Dermis blood vessel endothelial cell (primary cell): ENCODE measurements at regions not wholly inside any gene's neighbourhood (a gene's known extent, or its start where the extent isn't known, plus 50 kb on each side); places are given as distances from the start of the nearest gene placed in this dataset.

Experiments
- DNase-seq: peaks from one replicate; pipeline ENCODE4 v3.0.0; 2010

DNA sequence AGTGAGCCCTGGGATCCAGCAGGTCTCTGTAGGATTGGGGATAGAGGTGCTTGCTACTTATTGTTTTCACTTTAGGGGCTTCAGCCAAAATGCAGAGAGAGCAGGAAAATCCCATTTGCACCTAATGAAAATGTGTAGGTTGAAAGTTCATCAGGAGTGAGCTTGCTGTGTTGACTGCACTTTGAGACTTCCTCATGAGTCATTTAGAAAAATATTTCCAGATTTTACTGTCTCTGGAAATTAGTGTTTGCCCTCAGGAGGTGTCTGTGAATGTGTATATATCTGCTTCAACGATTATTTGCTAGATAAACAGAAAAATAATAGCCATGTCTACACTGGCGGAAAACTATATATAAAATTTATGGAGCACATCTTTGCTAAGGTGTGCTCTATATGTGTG is 159.3 kb downstream of the CAND1 start:
- no peak for DNase-seq

DNA sequence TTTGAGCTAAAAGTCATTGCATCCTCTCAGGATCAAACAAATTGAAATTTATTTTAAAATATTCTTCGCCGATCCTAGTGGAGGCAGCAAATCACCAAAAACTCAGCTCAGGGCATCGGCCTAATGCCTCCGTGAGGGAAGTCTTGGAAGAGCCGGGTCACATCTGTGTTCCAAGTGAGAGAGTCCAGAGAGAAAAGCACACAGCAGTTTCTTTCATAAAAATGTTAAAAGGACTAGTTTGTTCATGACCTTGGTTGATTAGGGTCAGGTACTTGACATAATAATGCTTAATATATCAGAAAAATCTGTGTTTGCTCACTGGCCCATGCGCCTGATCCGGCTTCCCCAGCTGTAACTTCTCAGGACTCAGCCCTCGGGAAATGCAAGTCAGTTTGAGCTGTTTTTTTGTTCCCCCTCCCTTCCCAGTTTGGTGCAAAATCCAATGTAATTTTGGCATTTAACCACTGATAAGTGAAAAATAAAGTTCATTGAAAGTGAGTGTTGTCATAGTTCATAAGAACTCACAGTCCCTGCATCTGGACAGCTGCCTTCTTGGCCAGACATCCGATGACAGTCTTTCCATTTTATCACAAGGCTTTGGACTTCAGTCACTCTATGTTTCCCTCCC is 161.7 kb downstream of the CAND1 start:
- no peak for DNase-seq

DNA sequence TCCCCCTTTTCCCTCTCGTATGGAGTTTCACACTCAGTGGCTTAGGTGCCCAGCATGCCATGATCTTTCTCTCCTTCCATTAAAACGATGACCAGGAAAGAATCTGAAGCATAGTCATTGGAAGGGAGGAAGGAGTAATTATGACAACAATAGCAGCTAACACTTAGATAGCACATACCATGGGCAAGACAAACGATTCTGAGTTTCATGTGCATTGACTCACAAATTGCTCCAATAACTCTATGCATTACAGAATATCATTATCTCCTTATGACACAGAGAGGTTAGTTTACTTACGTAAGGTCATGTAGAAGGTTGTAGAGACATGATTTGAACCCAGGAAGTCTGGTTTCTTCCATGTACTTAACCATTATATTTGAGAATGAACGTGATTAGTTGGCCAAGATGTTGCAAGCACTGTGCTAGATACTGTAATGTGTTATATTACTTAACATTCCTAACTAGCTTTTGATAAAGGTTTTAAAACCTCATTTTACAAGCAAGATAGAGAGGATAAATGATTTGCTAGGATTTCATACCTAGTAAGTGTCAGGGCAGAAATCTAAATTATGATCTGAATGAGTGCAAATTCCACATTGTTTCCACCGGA is 162.4 kb downstream of the CAND1 start:
- DNase-seq, result no peak

DNA sequence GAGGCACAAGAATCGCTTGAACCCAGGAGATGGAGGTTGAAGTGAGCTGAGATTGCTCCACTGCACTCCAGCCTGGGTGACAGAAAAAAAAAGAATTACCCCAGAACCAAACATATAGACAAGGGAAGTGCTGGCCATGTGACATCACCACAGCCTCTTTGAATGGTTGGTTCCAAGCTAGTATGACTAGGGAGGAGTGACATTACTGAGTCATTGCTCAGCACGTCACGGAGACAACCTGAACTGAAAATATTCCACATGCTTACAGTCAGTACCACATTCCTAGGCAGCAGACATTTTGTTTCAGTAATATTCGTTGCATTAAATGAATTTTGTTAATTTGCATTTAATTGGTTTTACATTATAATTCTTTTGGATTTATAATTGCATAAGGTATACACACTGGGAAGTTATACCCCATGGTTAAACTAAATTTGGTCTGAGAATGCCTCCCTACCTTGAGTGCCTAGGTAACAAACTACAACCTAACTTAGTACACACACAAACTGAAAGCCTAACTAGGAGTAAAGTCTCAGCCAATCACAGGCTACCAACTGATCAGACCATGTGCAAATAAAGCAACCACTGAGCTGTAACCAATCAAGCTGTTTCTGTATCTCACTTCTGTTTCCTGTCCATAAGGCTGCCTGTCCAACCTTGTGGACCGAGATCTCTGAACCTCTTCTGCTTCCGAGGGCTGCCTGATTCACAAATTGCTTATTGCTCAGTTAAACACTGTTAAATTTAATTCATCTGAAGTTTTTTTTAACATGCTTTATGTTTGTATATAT is 164.4 kb downstream of the CAND1 start:
- DNase-seq, result no peak

DNA sequence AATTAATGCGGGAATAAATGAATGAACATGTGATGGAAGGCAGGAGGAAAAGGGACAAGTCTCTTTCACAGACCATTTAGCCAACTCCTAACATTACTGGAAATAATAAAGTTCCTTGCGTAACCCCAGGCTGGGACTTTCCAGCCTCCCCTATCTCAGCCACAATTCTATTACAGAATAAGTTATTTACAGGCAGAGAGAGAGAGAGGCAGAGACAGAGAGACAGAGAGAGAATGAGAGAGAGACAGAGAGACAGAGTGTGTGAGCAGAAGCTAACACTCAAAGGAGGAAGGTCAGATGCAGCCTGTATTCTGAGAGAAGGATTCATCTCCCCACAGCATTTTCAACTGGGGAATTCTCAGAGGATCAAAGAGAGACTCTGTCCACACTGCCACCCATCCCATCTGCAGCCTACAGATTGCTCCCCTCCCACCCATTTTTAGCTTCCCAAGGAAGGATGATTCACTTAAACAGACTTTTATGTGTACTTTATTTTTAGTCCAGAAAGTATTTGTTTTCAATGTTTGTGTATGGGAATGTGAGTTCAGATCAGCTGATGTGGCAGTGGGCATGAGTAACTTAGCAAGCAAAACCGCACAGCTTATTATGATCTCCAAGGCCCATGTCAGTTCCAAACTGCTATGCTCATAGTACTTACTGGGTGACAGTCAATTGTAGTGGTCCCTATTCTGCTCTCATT is 165.7 kb downstream of the CAND1 start:
- DNase-seq, result no peak

DNA sequence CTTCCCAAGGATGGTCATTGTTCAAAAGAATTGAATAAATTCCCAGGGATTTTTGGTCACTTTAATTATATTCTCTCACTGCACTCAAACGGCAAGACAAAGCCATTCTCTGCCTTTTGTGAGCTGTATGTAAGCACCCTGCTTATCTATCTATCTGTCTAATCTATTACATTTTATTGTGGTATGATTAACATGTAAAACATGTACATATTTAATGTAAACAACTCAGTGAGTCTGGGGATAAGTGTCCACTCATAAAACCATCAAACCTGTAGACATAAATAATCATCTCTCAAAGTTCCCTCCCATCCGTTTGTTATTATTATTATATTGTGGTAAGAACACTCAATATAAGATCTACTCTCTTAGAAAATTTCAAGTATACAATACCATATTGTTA is 167.1 kb downstream of the CAND1 start:
- DNase-seq, result no peak

DNA sequence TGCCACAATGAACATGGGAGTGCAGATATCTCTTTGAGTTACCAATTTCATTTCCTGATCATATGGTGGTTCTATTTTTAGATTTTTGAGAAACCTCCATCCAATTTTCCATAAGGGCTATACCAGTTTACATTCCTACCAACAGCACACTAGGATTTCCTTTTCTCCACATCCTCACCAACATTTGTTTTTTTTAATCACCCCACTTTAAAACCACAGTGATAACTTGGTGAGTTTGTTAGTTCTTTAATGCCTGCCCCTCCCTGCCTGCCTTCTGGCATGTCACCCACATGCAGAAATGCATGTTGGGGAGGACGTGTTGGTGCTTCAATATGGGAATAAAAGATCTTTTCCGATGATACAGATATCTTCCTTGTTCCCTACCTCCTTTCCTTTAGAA is 167.9 kb downstream of the CAND1 start:
- no peak for DNase-seq

DNA sequence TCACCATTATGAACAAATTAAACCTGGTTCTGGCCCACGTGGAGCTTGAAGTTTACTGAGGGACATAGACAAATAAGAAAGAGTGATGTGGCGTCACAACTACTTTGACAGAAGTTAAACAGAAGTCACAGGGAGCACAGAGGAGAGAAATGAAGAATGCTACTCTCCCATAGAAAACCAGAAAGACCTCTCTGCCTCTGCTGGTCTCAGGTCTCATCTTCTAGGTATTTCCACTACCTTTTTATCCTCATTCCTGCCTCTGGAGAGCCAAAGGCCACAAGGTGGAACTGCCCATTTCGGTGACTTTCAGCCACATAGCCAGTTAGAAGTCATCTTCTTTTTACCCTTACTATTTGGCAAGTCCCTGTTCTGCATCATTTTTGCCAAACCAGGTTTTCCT is 170.5 kb downstream of the CAND1 start:
- DNase-seq, result no peak

DNA sequence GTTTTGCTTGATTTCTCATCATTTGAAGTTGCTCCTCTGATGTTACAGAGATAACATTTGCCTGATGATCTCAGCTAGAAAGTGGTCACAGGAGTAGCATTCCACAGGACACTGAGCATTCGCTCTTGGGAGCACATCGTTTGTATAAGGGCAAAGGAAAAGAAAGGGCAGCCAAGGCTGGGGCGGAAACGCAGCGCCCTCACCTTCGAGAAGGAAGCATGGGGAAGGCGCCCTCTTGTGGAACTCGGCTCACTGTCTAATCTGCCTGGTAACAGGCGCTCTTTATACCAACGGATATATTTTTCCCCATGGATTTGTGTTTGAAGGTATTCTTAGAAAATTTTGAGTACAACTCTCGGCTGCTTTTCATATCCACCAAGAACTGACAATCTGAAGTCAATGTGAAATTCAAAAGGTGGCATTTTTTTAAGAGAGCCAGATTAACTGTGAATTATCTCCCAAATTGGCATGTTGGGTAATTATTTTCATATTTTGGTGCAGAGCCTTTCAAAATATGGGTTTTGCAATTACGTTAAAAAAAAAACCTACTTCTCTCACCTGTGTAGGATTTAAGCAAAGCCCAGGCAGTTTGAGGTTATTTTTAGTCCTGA is 172.7 kb downstream of the CAND1 start:
- peak; percentile 66 for DNase-seq

DNA sequence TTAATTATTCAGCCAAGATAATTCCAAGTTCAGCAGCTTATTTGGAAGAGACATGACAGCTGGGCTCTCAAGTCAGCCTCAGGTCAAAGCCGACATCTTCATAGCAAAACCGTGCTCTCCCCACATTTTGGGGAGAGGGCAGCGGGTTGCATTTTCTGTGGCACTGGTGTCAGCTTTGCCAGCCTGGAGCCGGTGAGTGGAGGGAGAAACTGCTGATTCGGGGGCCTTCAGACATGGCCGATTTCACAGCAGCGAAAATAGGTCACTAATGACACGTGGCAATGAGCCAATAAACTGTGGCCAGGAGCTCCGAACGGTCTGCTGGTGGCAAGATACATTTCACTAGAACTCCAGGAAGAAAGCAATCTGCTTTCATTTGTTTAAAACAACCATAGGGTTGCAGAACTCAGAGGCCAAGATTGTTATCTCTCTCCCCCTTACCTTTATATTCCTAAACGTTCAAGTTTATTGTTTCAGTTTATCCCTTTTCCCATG is 173.2 kb downstream of the CAND1 start:
- no peak for DNase-seq

DNA sequence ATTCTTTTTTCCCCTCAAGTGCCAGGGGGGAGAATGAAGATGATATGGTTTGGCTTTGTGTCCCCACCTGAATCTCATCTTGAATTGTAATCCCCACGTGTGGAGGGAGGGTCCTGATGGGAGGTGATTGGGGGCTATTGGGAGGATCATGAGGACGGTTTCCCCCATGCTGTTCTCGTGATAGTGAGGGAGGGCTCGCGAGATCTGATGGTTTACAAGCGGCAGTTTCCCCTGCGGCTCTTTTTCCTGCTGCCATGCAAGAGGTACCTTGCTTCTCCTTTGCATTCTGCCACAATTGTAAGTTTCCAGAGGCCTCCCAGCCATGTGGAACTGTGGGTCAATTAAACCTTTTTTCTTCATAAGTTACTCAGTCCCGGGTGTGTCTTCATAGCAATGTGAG is 173.7 kb downstream of the CAND1 start:
- DNase-seq, result no peak

DNA sequence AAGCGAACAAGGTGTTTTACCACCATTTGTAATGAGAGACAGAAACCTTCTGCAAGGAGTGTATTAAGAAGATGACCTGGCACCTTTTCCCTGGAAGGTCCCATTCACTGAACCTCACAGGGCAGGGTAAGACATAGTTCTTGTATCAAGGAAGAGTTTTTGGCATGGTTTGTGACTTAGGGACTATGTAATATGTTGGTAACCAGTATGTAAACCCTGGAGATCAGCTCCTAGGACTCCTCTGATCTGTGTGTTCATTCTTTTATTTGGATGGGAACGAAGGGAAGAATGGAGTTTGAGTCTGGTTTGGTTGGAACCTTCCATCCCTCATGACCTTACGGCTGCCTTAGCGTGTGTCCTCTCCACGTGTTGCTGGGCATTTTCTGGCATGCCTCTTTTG is 175.4 kb downstream of the CAND1 start:
- DNase-seq, result no peak

DNA sequence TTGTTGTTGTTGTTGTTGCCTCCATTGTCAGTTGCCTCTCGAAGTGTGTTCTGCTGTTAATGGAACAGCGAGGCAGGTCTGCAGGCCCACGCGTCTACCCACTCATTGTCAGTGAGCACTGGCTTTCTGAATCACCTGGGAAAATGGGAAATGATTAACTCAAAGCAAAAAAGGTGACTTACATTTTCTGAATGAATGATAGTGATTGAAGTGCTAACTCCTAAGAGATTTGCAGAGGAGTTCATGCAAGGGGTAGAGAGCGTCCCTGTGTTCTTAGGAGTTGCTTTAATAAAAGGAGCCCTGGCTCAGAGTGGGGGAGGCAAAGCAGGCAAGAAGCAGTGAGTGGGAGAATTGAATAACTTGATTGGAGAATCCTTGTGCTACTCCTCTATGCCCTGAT is 177.6 kb downstream of the CAND1 start:
- no peak for DNase-seq

DNA sequence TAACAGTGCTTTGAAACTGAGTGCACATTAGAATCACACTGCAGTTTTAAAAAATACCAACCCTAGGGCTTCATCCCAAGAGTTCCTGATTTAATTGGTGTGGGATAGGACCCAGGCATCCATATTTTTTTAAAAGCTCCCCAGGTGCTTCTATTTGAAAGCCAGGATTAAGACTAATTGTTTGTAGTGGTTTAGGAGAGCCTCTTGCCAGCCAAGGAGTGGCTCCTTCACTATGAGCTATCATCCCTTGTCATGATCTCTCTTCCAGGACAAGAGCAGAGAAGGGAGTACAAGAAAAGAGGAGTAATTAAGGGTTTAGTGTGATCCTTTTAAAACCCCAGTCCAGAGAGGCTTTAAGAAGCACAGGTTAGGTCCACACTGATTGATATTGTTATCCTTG is 178.0 kb downstream of the CAND1 start:
- DNase-seq, result no peak

DNA sequence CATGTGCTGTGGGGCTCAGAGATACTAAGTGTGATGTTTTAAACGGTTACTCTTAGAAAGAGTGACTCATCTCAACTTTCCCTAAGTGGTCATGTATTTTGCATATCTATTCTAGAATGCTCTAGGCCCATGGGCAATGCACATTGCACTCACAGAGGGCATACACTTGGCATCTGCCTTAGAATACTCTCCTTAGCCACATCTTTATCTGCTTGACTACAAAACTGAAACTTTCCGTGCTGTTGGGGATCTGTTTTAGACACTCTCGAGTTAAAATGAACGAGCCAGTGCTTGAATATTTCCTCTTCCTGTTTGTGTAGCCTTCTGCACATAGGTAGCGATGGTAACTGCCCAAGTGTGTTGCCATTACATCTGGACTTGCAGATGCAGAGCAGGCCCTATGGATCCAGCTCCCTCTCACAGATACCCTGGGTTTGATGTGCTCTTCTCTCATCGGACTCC is 180.5 kb downstream of the CAND1 start:
- DNase-seq, result no peak

DNA sequence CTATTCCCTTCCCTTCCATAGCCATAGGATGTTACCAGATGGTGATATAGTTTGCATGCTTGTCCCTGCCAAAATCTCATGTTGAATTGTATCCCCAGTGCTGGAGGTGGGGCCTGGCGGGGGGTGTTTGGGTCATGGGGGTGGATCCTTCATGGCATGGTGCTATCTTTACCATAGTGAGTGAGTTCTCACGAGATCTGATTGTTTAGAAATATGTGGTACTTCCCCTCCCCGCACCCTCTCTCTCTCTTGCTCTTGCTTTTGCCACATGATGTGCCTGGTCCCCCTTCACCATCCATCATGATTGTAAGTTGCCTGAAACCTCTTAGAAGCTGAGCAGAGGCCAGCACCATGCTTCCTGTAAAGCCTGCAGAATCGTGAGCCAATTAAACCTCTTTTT is 181.3 kb downstream of the CAND1 start:
- no peak for DNase-seq

DNA sequence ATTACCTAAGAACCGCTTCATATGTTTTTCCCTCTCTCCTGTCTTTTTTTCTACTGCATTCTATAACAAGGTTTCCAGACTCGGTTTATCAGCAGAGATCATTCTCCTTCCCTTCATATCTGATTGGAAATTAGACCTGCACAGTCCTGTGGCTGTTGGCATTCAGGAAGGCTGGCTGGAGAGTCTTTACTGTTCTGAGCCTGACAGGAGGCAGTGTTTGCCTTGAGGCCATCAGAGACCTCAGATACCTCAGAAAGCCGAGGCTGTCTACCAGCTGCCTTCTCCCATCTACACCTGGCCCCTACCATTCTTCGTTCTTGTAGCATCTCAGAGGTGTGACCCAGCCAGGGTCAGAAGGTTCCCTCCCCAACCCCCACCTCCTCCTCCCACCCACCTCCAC is 182.0 kb downstream of the CAND1 start:
- DNase-seq, result no peak

DNA sequence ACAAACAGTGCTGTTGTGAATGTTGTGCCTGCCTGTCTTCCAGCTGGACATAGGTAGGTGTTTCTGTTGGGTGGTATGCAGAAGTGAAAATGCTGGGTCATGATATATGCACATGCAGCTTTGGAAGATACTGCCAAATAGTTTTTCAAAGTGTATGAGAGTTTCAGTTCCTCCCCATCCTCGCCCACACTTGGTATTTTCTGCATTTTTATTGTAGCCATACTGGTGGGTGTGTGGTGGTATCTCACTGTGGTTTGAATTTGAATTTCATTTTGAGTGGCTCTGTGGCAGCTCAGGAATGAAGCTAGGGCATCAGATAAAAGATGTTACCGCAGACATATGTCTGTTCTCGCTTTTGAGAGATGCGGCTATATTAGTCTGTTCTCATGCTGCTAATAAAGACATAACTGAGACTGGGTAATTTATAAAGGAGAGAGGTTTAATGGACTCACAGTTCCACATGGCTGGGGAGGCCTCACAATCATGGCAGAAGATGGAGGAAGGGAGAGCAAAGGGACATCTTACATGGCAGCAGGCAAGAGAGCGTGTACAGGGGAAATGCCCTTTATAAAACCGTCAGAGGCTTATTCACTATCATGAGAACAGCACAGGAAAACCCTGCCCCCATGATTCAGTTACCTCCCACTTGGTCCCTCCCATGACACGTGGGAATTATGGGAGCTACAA is 183.1 kb downstream of the CAND1 start:
- no peak for DNase-seq

DNA sequence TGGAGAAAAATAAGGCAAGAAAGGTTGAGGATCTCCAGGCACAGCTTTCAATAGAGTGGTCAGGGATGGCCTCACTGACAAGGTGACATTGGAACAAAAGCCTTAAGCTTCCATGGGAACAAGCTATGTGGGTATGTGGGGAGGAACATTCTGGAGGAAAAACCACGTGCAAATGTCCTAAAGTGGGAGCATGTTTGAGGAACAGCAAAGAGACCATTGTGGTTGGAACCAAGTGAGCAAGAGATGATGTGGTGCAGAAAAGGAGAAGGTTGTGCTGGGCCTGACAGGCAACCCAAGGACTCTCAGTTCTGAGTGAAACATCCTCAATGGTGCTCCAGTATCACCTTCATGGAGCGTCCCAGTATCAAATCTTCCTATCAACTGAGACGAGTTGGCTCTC is 184.0 kb downstream of the CAND1 start:
- DNase-seq, result no peak

DNA sequence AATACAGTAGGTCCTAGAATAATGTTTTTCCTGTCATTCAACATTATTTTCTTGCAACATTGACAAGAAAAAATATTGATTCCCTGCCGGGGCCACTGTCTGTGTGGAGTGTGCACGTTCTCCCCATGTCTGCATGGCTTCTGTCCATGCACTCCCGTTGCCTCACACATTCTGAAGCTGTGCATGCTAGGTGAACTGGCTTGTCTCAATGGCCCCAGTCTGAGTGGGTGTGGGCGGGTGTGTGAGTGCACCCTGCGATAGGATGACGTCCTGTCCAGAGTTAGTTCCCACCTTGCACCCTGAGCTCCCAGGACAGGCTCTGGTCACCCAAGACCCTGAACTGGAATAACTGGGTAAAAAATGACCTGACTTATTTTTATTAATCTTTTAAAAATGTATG is 186.1 kb downstream of the CAND1 start:
- no peak for DNase-seq

DNA sequence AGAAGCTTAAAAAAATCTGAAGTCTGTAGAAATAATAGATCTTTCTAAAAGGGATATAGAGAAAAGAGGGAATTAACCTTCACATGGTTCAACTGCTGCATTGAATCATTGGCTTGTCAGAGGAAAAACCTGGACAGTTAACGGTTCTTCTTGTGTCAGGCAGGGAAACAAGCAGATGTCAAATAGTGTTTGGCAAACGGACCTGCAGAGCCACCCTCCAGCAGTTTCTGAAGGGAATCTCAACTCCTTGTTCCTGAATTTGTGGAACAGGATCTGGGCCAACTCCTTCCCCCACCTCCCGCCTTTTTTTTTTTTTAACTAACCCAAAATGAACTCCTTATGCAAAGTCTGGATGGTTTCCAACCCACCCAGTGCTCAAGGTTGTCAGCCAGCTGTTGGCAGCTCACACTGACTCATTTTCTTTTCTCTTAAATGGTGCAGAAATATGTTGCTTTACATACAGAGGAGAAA is 187.3 kb downstream of the CAND1 start:
- no peak for DNase-seq

DNA sequence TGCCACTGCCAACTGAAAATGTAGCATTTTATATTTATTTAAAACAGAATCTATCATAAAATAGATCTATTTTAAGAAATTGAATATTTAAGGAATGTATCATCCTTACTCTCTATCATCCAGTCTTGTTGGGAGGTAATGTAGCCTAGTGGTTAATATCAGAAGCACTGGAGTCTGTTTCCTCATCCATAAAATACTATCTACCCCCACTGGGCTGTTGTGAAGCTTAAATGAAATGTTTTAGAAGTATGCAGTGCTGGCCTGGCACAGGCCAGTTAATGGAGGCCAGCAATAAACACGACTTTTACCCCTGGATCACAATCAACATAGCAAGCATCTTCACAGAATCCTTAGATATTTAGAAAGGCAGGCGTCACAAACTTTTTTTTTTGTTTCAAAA is 188.0 kb downstream of the CAND1 start:
- DNase-seq, result no peak
